NCI-H1436 (cell line): ENCODE measurements at regions not wholly inside any gene's neighbourhood (a gene's known extent, or its start where the extent isn't known, plus 50 kb on each side); places are given as distances from the start of the nearest gene placed in this dataset.
A peak's percentile ranks its signal among the peaks of the same experiment; 100 is the strongest.

Experiments used
- DNase-seq: peaks from one replicate; lab custom pipeline; 2025; lab: John Stamatoyannopoulos, UW

- DNase-seq = no peak
These were observed 654.6 kb upstream of the NEGR1 start for GRCh38 chr1:72936942-72937341.

- DNase-seq = no peak
These were observed 653.9 kb upstream of the NEGR1 start for GRCh38 chr1:72936151-72936740.

- no peak for DNase-seq
These were observed 649.7 kb upstream of the NEGR1 start for GRCh38 chr1:72932025-72932424.

- no peak for DNase-seq
These were observed 648.2 kb upstream of the NEGR1 start for GRCh38 chr1:72930528-72930927.

- DNase-seq = no peak
These were observed 636.6 kb upstream of the NEGR1 start for GRCh38 chr1:72918940-72919339.

GRCh38 chr1:72917920-72918319 is 635.6 kb upstream of the NEGR1 start:
- no peak for DNase-seq

- DNase-seq = peak; percentile 31
These were observed 633.2 kb upstream of the NEGR1 start for GRCh38 chr1:72915581-72915980.

GRCh38 chr1:72911656-72912055 is 629.3 kb upstream of the NEGR1 start:
- no peak for DNase-seq

GRCh38 chr1:72896256-72896655 is 613.9 kb upstream of the NEGR1 start:
- no peak for DNase-seq

- DNase-seq = no peak
These were observed 610.1 kb upstream of the NEGR1 start for GRCh38 chr1:72892461-72892860.

- no peak for DNase-seq
These were observed 609.6 kb upstream of the NEGR1 start for GRCh38 chr1:72891976-72892375.

GRCh38 chr1:72885841-72886240 is 603.5 kb upstream of the NEGR1 start:
- DNase-seq = no peak

- DNase-seq = no peak
These were observed 602.7 kb upstream of the NEGR1 start for GRCh38 chr1:72885017-72885416.

GRCh38 chr1:72869873-72870272 is 587.5 kb upstream of the NEGR1 start:
- DNase-seq = no peak

GRCh38 chr1:72869441-72869840 is 587.1 kb upstream of the NEGR1 start:
- DNase-seq = no peak

- no peak for DNase-seq
These were observed 569.3 kb upstream of the NEGR1 start for GRCh38 chr1:72851597-72851996.

GRCh38 chr1:72848997-72849396 is 566.7 kb upstream of the NEGR1 start:
- no peak for DNase-seq

- no peak for DNase-seq
These were observed 565.3 kb upstream of the NEGR1 start for GRCh38 chr1:72847651-72848050.

GRCh38 chr1:72846476-72847278 is 564.3 kb upstream of the NEGR1 start:
- no peak for DNase-seq

- DNase-seq = no peak
These were observed 563.6 kb upstream of the NEGR1 start for GRCh38 chr1:72845981-72846380.

- no peak for DNase-seq
These were observed 563.0 kb upstream of the NEGR1 start for GRCh38 chr1:72845381-72845780.

GRCh38 chr1:72837781-72838180 is 555.4 kb upstream of the NEGR1 start:
- no peak for DNase-seq

GRCh38 chr1:72830606-72831390 is 548.5 kb upstream of the NEGR1 start:
- no peak for DNase-seq
